ENCODE measurements at regions not wholly inside any gene's neighbourhood (a gene's known extent, or its start where the extent isn't known, plus 50 kb on each side); places are given as distances from the start of the nearest gene placed in this dataset.

DNA sequence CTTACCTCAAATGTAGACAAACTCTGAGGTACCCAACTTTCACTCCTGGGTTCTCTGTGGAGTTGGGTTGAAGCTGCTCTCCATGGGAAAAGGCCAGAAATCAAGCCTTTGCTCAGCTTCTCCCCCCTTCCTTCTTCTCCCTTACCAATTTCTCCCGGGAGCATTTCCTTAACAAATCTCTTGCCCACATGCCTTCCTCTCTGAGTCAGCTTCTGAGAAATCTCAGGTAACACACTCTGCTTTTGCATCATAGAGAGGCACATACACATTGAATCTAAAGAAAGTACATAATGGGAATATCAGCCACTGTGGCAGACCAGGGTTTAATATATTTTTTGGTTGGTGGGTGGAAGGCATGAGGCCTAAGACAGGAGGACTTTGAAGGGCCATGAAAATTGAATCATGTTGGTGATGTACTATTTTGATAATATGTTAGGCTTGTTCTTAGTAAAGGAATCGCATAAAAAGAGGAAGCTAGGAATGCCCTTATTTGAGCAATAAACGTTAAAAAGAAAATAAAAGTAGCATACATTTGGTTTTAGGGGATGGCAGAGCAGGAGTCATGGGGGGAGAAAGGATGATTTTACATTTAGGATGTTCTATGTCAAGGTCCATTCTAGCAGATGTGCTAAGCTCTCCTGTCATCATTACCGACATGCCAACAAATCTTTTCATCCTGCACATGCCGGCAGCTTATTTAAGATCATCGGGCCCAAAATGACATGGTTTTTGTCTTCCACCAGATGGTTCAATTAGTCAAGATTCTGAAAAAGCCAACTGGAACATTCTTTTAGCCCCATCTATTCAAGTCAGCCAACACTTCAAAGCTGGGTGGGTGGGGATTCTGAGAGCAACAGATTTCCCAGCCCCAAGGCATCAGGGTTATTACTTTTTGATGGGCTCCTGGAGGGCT, 199.5 kb upstream of the CLINT1 start:
- TF ChIP-seq, protein P1, sequence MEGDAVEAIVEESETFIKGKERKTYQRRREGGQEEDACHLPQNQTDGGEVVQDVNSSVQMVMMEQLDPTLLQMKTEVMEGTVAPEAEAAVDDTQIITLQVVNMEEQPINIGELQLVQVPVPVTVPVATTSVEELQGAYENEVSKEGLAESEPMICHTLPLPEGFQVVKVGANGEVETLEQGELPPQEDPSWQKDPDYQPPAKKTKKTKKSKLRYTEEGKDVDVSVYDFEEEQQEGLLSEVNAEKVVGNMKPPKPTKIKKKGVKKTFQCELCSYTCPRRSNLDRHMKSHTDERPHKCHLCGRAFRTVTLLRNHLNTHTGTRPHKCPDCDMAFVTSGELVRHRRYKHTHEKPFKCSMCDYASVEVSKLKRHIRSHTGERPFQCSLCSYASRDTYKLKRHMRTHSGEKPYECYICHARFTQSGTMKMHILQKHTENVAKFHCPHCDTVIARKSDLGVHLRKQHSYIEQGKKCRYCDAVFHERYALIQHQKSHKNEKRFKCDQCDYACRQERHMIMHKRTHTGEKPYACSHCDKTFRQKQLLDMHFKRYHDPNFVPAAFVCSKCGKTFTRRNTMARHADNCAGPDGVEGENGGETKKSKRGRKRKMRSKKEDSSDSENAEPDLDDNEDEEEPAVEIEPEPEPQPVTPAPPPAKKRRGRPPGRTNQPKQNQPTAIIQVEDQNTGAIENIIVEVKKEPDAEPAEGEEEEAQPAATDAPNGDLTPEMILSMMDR (IDR thresholded peaks at IDR 0.05): no peak
- TF ChIP-seq IRF2 (CRISPR knock-in tag; IDR thresholded peaks at IDR 0.05; ENCODE audit: borderline replicate concordance, low read depth) (no peak), ZBTB21 (CRISPR knock-in tag; IDR thresholded peaks at IDR 0.05; ENCODE audit: borderline replicate concordance) (no peak), ZNF263 (CRISPR knock-in tag; IDR thresholded peaks at IDR 0.05; ENCODE audit: low read depth) (no peak), TEAD4 (CRISPR knock-in tag; IDR thresholded peaks at IDR 0.05) (no peak)
- TF ChIP-seq, protein P2, sequence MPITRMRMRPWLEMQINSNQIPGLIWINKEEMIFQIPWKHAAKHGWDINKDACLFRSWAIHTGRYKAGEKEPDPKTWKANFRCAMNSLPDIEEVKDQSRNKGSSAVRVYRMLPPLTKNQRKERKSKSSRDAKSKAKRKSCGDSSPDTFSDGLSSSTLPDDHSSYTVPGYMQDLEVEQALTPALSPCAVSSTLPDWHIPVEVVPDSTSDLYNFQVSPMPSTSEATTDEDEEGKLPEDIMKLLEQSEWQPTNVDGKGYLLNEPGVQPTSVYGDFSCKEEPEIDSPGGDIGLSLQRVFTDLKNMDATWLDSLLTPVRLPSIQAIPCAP (CRISPR knock-in tag; IDR thresholded peaks at IDR 0.05): no peak
- TF ChIP-seq, protein P3, sequence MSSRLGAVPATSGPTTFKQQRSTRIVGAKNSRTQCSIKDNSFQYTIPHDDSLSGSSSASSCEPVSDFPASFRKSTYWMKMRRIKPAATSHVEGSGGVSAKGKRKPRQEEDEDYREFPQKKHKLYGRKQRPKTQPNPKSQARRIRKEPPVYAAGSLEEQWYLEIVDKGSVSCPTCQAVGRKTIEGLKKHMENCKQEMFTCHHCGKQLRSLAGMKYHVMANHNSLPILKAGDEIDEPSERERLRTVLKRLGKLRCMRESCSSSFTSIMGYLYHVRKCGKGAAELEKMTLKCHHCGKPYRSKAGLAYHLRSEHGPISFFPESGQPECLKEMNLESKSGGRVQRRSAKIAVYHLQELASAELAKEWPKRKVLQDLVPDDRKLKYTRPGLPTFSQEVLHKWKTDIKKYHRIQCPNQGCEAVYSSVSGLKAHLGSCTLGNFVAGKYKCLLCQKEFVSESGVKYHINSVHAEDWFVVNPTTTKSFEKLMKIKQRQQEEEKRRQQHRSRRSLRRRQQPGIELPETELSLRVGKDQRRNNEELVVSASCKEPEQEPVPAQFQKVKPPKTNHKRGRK (CRISPR knock-in tag; IDR thresholded peaks at IDR 0.05; ENCODE audit: borderline replicate concordance): no peak

All from WTC11 (cell line).